Suprapubic skin (tissue), 4 donors: ENCODE measurements at regions not wholly inside any gene's neighbourhood (a gene's known extent, or its start where the extent isn't known, plus 50 kb on each side); places are given as distances from the start of the nearest gene placed in this dataset.

Source experiments
- DNase-seq, 2 donors: peaks; one replicate each; pipeline ENCODE4 v3.0.0-alpha.2; 2019; ENCODE audit warnings: low spot score in 2 of 2
- H3K27ac ChIP-seq: fragments of 200-600 bp; sonication (generic); one replicate; pipeline ENCODE4 v1.5.1; 2019
- H3K27me3 ChIP-seq: fragments of 200-600 bp; sonication (generic); one replicate; pipeline ENCODE4 v1.5.1; 2019
- H3K36me3 ChIP-seq: fragments of 200-600 bp; sonication (generic); one replicate; pipeline ENCODE4 v1.5.1; 2019
- H3K4me1 ChIP-seq: fragments of 200-600 bp; sonication (generic); one replicate; pipeline ENCODE4 v1.5.1; 2019
- H3K4me3 ChIP-seq: fragments of 200-600 bp; sonication (generic); one replicate; pipeline ENCODE4 v1.5.1; 2019; ENCODE audit warnings: mild to moderate bottlenecking
- H3K9me3 ChIP-seq: fragments of 200-600 bp; sonication (generic); one replicate; pipeline ENCODE4 v1.5.1; 2019
- EP300 ChIP-seq: sonication (generic); formaldehyde crosslinking; IDR thresholded peaks from one replicate; pipeline ENCODE4 v1.6.1; 2017; ENCODE audit warnings: antibody characterized with exemption
- POLR2A ChIP-seq, 2 donors: fragments of 450-650 bp; IDR thresholded peaks; one replicate each; pipeline ENCODE4 v1.6.1; 2017; ENCODE audit warnings: antibody characterized with exemption in 2 of 2, mild to moderate bottlenecking in 2 of 2, moderate library complexity in 2 of 2
- POLR2AphosphoS5 ChIP-seq, 3 donors: sonication (generic); formaldehyde crosslinking; IDR thresholded peaks; one replicate each; pipeline ENCODE4 v1.6.1; 2017; ENCODE audit warnings: antibody characterized with exemption in 3 of 3
- WGBS: methylation state at CpG from one replicate; pipeline ENCODE4 v1.1.5; 2018; 5-methylcytosine and 5-hydroxymethylcytosine counted together
- TF ChIP-seq, protein P1 (sequence below), 2 donors: fragments of 200-600 bp in 1 of 2; fragments of 450-650 bp in 1 of 2; sonication (generic) in 1 of 2; IDR thresholded peaks; one replicate each; pipeline ENCODE4 v1.5.1; 2016 to 2019; ENCODE audit warnings: antibody characterized with exemption in 2 of 2, mild to moderate bottlenecking in 1 of 2, moderate library complexity in 1 of 2

- Histone ChIP-seq H3K4me1 (no peaks in the 10 kb centered on the region), H3K36me3 (no peaks in the 10 kb centered on the region), H3K27me3 (peaks cover 43% of the 10 kb centered on the region), H3K9me3 (no peaks in the 10 kb centered on the region), H3K4me3 (no peak overlapping the region), H3K27ac (no peak overlapping the region)
- TF ChIP-seq EP300, result no peak
- no peak for TF ChIP-seq POLR2A (IDR thresholded peaks at IDR 0.05)
- TF ChIP-seq, protein P1, sequence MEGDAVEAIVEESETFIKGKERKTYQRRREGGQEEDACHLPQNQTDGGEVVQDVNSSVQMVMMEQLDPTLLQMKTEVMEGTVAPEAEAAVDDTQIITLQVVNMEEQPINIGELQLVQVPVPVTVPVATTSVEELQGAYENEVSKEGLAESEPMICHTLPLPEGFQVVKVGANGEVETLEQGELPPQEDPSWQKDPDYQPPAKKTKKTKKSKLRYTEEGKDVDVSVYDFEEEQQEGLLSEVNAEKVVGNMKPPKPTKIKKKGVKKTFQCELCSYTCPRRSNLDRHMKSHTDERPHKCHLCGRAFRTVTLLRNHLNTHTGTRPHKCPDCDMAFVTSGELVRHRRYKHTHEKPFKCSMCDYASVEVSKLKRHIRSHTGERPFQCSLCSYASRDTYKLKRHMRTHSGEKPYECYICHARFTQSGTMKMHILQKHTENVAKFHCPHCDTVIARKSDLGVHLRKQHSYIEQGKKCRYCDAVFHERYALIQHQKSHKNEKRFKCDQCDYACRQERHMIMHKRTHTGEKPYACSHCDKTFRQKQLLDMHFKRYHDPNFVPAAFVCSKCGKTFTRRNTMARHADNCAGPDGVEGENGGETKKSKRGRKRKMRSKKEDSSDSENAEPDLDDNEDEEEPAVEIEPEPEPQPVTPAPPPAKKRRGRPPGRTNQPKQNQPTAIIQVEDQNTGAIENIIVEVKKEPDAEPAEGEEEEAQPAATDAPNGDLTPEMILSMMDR (IDR thresholded peaks at IDR 0.05), result no peak
- TF ChIP-seq POLR2AphosphoS5 (IDR thresholded peaks at IDR 0.05), result no peak
- peak; percentile 30 to 56 for DNase-seq
- 81% methylated on average over 16 of the region's 16 CpGs for WGBS
These were observed 293.3 kb downstream of the BRD1 start for GRCh38 chr22:49534386-49534785.

- H3K27ac ChIP-seq, result no peak overlapping the region
- DNase-seq, result peak; percentile 31 to 65
- WGBS, result 91% methylated on average over 19 of the region's 19 CpGs
- no peaks in the 10 kb centered on the region for H3K9me3 ChIP-seq
- H3K4me3 ChIP-seq, result no peak overlapping the region
- peaks cover 39% of the 10 kb centered on the region for H3K27me3 ChIP-seq
- no peaks in the 10 kb centered on the region for H3K4me1 ChIP-seq
- H3K36me3 ChIP-seq, result no peaks in the 10 kb centered on the region
- TF ChIP-seq, protein P1 (IDR thresholded peaks at IDR 0.05), result no peak
- TF ChIP-seq EP300 (no peak), POLR2AphosphoS5 (IDR thresholded peaks at IDR 0.05) (no peak), POLR2A (IDR thresholded peaks at IDR 0.05) (no peak)
These were observed 293.8 kb downstream of the BRD1 start for GRCh38 chr22:49533886-49534285.

GRCh38 chr22:49532869-49533802 lies 294.5 kb downstream of the BRD1 start:
- Histone ChIP-seq H3K27ac (no peak overlapping the region), H3K4me3 (no peak overlapping the region), H3K36me3 (no peaks in the 10 kb centered on the region), H3K27me3 (peaks cover 36% of the 10 kb centered on the region), H3K4me1 (no peaks in the 10 kb centered on the region), H3K9me3 (no peaks in the 10 kb centered on the region)
- TF ChIP-seq POLR2A (IDR thresholded peaks at IDR 0.05) (no peak), POLR2AphosphoS5 (IDR thresholded peaks at IDR 0.05) (no peak), EP300 (no peak)
- TF ChIP-seq, protein P1 (IDR thresholded peaks at IDR 0.05), result no peak
- DNase-seq, result peak in 1 of 2 donors; percentile 35
- WGBS, result 85% methylated on average over 18 of the region's 22 CpGs

- TF ChIP-seq, protein P1 (IDR thresholded peaks at IDR 0.05), result no peak
- TF ChIP-seq POLR2AphosphoS5 (IDR thresholded peaks at IDR 0.05), result no peak
- TF ChIP-seq EP300, result no peak
- TF ChIP-seq POLR2A (IDR thresholded peaks at IDR 0.05), result no peak
- DNase-seq, result no peak
- no peaks in the 10 kb centered on the region for H3K4me1 ChIP-seq
- no CpG with 5 or more reads among the region's 11 CpGs for WGBS
- H3K9me3 ChIP-seq, result no peaks in the 10 kb centered on the region
- H3K36me3 ChIP-seq, result no peaks in the 10 kb centered on the region
- H3K27me3 ChIP-seq, result peaks cover 30% of the 10 kb centered on the region
- H3K27ac ChIP-seq, result no peak overlapping the region
- H3K4me3 ChIP-seq, result no peak overlapping the region
These were observed 296.3 kb downstream of the BRD1 start for GRCh38 chr22:49531368-49531791.

GRCh38 chr22:49530671-49531367 lies 296.9 kb downstream of the BRD1 start:
- Histone ChIP-seq H3K27me3 (peaks cover 27% of the 10 kb centered on the region), H3K27ac (no peak overlapping the region), H3K9me3 (no peaks in the 10 kb centered on the region), H3K36me3 (no peaks in the 10 kb centered on the region), H3K4me1 (no peaks in the 10 kb centered on the region), H3K4me3 (no peak overlapping the region)
- no peak for TF ChIP-seq EP300
- 73% methylated on average over 8 of the region's 19 CpGs for WGBS
- DNase-seq, result no peak
